HEK293T (cell line): ENCODE measurements at regions not wholly inside any gene's neighbourhood (a gene's known extent, or its start where the extent isn't known, plus 50 kb on each side); places are given as distances from the start of the nearest gene placed in this dataset.

ENCODE experiments used
- ARNT ChIP-seq: fragments of 450-650 bp; IDR thresholded peaks from 2 replicates; pipeline ENCODE4 v1.6.1; 2017; ENCODE audit warnings: mild to moderate bottlenecking
- BHLHE40 ChIP-seq: fragments of 450-650 bp; IDR thresholded peaks from 2 replicates; pipeline ENCODE4 v1.6.1; 2016; ENCODE audit warnings: mild to moderate bottlenecking, moderate library complexity, borderline replicate concordance
- FOXA1 ChIP-seq: fragments of 450-650 bp; IDR thresholded peaks from 2 replicates; pipeline ENCODE4 v1.6.1; 2016; ENCODE audit warnings: mild to moderate bottlenecking
- FOXM1 ChIP-seq: fragments of 450-650 bp; IDR thresholded peaks from 2 replicates; pipeline ENCODE4 v1.6.1; 2017; ENCODE audit warnings: mild to moderate bottlenecking, borderline replicate concordance
- SP1 ChIP-seq: fragments of 450-650 bp; IDR thresholded peaks from 2 replicates; pipeline ENCODE4 v1.6.1; 2017
- TF ChIP-seq, protein P1 (sequence below): fragments of 450-650 bp; IDR thresholded peaks from 2 replicates; pipeline ENCODE4 v1.6.1; 2016

DNA sequence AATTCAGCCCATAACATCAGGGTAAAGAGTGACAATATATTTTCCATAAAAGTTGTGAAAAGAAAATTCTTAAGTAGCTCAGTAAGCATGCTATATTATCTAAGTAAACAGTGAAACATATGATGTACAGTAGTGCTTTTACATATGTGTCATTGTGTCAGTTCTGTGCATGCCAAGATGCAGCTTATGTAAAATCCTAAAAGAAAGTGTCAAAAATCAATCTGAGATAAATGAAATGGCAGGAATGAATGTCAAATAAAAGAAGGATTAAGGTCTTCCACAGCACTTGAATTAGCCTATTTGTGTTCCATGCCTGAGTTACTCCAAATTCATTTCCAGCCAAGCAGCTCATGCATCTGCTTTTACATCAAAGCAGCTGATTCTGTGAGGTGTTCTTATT is 452.7 kb upstream of the HS3ST1 start:
- TF ChIP-seq FOXM1 (no peak), ARNT (no peak), FOXA1 (no peak), SP1 (no peak), BHLHE40 (no peak)
- TF ChIP-seq, protein P1, sequence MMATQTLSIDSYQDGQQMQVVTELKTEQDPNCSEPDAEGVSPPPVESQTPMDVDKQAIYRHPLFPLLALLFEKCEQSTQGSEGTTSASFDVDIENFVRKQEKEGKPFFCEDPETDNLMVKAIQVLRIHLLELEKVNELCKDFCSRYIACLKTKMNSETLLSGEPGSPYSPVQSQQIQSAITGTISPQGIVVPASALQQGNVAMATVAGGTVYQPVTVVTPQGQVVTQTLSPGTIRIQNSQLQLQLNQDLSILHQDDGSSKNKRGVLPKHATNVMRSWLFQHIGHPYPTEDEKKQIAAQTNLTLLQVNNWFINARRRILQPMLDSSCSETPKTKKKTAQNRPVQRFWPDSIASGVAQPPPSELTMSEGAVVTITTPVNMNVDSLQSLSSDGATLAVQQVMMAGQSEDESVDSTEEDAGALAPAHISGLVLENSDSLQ: no peak
